GM12865 (cell line): ENCODE measurements at regions not wholly inside any gene's neighbourhood (a gene's known extent, or its start where the extent isn't known, plus 50 kb on each side); places are given as distances from the start of the nearest gene placed in this dataset.
A peak's percentile ranks its signal among the peaks of the same experiment; 100 is the strongest.

ENCODE experiments used
- DNase-seq: peaks from one replicate; pipeline ENCODE4 v3.0.0; 2010; ENCODE audit warnings: low read depth
- H3K4me3 ChIP-seq: 2 replicates; pipeline ENCODE4 v1.5.1; 2011; ENCODE audit warnings: mild to moderate bottlenecking, low read depth, low read length, control low read depth
- TF ChIP-seq, protein P1 (sequence below): IDR thresholded peaks from 2 replicates; pipeline ENCODE4 v1.5.1; 2011; ENCODE audit warnings: low read length, control low read depth, low read depth, inconsistent platforms; ENCODE audit not compliant: insufficient read depth; ENCODE audit errors: missing control alignments

DNA sequence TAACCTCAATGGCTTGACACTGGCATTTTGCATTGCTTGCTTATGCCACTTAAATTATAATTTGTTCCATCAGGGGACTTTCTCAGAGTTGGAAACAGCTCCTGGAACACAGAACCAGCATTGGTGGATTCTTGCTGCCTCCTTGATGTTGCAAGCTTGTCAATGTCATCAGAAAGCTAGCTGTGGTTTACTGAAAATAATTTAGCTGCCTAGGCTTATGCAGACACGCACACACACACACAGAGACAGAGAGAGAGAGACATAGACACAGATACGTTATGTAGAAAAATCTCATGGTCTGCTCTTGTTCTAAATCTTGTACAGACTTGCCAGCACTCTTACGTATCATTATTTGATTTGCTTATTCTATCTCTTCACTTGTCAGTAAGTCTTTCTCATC is 78.0 kb downstream of the HMHB1 start:
- no peak overlapping the region for H3K4me3 ChIP-seq
- DNase-seq, result no peak
- TF ChIP-seq, protein P1, sequence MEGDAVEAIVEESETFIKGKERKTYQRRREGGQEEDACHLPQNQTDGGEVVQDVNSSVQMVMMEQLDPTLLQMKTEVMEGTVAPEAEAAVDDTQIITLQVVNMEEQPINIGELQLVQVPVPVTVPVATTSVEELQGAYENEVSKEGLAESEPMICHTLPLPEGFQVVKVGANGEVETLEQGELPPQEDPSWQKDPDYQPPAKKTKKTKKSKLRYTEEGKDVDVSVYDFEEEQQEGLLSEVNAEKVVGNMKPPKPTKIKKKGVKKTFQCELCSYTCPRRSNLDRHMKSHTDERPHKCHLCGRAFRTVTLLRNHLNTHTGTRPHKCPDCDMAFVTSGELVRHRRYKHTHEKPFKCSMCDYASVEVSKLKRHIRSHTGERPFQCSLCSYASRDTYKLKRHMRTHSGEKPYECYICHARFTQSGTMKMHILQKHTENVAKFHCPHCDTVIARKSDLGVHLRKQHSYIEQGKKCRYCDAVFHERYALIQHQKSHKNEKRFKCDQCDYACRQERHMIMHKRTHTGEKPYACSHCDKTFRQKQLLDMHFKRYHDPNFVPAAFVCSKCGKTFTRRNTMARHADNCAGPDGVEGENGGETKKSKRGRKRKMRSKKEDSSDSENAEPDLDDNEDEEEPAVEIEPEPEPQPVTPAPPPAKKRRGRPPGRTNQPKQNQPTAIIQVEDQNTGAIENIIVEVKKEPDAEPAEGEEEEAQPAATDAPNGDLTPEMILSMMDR, result no peak

DNA sequence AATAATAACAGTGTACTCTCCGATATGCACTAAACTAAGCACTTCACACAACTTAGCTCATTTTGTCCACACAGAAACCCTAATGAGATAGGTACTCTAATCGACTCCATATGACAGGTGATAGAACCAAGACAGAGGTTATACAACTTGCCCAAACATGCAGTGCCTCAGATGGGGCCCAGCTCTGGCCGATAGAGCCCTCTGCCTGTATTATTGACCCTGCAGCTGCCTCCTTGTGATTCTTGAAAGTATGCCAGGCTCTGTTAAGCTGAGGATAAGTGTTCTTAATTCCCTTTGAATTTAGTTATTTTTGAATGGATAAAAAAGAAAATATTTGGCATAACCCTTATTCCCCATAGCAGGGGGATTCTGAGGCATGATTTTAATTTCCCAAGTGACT is 78.5 kb downstream of the HMHB1 start:
- TF ChIP-seq, protein P1, result no peak
- no peak for DNase-seq
- no peak overlapping the region for H3K4me3 ChIP-seq

DNA sequence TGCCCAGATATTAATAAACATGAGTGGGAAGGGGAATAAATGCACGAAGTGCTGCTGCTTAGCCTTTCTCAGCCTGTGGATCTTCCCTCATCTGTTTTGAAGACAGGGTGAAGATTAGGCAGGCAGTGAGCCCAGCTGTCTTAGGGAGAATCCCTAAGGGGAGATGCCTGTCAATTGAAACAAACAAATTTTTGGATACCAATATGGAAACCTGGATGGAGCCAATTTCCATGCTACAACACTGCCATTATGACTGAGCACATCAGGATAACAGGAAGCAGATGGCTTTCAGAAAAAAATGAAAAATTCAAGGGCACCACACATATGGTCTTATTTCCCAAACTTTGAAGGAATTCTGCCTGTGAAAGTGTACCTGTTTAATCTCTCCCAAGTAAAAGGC is 80.3 kb downstream of the HMHB1 start:
- DNase-seq, result no peak
- TF ChIP-seq, protein P1, result no peak
- no peak overlapping the region for H3K4me3 ChIP-seq

DNA sequence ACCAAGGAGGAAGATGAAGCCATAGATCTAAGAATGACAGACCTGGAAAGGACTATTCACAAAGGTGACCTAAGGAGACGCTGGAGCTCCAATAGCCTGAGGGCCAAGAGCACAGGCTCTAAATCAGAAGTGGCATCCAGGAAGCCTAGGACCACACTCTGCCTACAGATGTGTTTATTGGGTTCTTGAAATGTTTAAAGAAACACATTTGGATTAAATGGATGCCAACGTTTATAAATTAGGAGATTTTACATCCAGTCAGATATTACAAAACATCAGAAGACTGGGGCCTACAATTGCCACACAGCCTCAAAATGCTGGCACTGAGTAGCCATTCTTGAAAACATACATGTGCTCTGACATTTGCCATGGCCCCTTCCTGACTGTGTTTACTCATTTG is 80.9 kb downstream of the HMHB1 start:
- no peak overlapping the region for H3K4me3 ChIP-seq
- TF ChIP-seq, protein P1, result no peak
- no peak for DNase-seq

DNA sequence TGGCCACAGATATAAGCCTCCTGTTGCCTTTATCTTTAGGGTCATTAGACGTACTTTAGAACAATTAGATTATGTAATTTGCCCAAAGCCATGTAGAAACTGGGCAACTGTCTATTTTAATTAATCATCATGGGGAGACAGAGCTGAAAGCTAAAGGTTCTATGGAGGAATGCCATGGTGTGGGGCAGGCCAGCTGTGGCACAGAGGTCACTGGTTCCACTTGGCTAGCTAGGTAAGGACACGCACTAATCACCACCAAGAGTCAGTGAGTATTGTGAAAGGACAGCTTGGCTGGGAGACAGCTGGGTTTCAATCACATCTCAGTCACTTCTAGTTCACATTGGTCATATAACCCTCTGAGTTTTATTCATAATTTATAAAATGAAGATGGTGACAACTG is 81.7 kb downstream of the HMHB1 start:
- no peak overlapping the region for H3K4me3 ChIP-seq
- DNase-seq, result peak; percentile 9
- TF ChIP-seq, protein P1, result no peak

DNA sequence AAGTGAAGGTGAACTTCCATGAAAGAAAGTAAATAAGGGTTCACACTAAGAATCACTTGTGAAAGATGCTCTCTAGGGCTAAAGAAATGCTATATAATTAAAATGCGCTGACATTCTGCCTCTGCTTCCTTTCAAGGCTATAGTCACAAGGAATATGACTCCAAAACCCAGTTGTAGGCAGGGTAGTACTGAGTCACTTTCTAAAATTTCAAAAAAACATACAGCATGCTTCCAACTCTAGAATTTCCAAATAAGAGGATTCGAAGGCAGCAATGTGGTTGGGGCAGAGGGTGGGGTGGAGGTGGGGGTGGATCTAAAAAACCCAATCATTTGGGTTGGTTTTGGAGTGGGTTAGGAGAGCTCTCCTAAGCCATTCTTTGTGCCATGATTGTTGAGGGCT is 84.6 kb downstream of the HMHB1 start:
- no peak for DNase-seq
- no peak overlapping the region for H3K4me3 ChIP-seq
- TF ChIP-seq, protein P1, result no peak

DNA sequence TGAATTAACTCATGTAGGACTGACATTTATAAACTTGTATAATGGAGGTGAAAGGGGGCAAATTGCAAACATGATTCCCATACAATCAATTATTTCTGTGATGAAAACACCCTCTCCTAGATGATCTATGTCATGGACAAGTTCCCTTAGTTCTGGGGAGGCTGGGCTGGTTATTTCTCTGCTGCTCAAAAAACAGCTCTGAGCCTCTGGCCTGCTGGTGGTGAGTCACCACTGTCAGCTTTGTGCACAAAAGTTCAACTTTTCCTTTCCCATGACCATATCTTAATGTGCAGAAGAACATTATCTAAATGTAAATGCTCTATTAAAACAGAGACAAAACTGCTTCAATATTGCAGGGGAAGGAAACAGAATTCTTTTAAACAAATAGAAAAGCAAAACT is 85.0 kb downstream of the HMHB1 start:
- DNase-seq, result no peak
- TF ChIP-seq, protein P1, result no peak
- H3K4me3 ChIP-seq, result no peak overlapping the region
